GM12878 (cell line): ENCODE measurements at regions not wholly inside any gene's neighbourhood (a gene's known extent, or its start where the extent isn't known, plus 50 kb on each side); places are given as distances from the start of the nearest gene placed in this dataset.
"Not testable (repeated sequence)": the region's sequence is repeated elsewhere in the genome, so short reads cannot be mapped to it uniquely, and the experiment has no call there.

Experiments used
- EZH2 ChIP-seq: IDR thresholded peaks from 2 replicates; pipeline ENCODE4 v1.6.1; 2012; ENCODE audit warnings: low read depth, mild to moderate bottlenecking, control low read depth, inconsistent platforms, low read length, borderline replicate concordance; ENCODE audit not compliant: control insufficient read depth
- TF ChIP-seq, protein P1 (sequence below): fragments of 450-650 bp; IDR thresholded peaks from 2 replicates; pipeline ENCODE4 v1.6.1; 2014; ENCODE audit warnings: mild to moderate bottlenecking

DNA sequence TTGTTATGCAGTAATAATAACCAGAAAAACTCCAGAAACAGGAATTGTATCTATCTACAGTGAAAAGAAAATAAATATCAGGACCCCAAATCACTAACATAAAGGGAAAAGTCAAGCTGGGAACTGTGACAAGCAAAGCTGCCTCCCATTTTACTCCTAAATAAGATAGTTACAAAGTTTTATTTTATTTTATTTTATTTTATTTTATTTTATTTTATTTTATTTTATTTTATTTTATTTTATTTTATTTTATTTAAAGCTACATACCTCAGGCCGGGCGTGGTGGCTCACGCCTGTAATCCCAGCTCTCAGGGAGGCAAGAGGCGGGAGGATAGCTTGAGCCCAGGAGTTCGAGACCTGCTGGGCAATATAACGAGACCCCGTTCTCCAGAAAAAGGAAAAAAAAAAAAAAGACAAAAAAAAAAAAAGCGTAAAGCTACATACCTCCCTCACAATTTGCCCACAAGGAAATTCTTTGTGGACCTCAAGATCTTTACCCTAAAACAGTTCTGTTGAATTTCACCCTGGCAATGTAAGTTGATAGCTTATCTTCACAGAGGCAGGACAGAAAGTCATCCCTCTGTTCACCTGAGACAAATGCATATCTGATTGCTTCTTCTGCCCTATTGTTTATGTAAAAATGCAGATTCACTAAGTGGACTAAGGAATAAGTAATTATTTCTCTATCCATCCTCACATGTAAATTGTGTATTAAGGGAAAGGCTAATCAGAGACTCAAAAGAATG, 115.3 kb downstream of the OR2B2 start:
- TF ChIP-seq, protein P1, sequence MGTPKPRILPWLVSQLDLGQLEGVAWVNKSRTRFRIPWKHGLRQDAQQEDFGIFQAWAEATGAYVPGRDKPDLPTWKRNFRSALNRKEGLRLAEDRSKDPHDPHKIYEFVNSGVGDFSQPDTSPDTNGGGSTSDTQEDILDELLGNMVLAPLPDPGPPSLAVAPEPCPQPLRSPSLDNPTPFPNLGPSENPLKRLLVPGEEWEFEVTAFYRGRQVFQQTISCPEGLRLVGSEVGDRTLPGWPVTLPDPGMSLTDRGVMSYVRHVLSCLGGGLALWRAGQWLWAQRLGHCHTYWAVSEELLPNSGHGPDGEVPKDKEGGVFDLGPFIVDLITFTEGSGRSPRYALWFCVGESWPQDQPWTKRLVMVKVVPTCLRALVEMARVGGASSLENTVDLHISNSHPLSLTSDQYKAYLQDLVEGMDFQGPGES: not testable (repeated sequence)
- TF ChIP-seq EZH2: not testable (repeated sequence)
